WTC11 (cell line): ENCODE measurements at regions not wholly inside any gene's neighbourhood (a gene's known extent, or its start where the extent isn't known, plus 50 kb on each side); places are given as distances from the start of the nearest gene placed in this dataset.
"Not testable (repeated sequence)": the region's sequence is repeated elsewhere in the genome, so short reads cannot be mapped to it uniquely, and the experiment has no call there.

ENCODE experiments used
- ATAC-seq: fragments of 200-7000 bp; cut with Tn5 transposase; 2 replicates; pipeline ENCODE4 v1.10.0; 2021; ENCODE audit warnings: mild to moderate bottlenecking, moderate library complexity
- CTCF ChIA-PET: fragments of 300-600 bp; sonication (Branson Sonifier 250); formaldehyde crosslinking; loops from one replicate; lab custom pipeline; 2021; ENCODE audit warnings: antibody characterized with exemption; lab: Charles Lee
- POLR2A ChIA-PET: fragments of 350-600 bp; sonication (Branson Sonifier 250); formaldehyde crosslinking; loops from one replicate; lab custom pipeline; 2021; ENCODE audit warnings: antibody characterized with exemption; lab: Charles Lee
- DNase-seq: peaks from one replicate; pipeline ENCODE4 v3.0.0; 2021; ENCODE audit warnings: low spot score
- H3K27ac Mint-ChIP-seq: 2 replicates; pipeline ENCODE4 v1.8.0; 2021; ENCODE audit warnings: mixed read lengths
- H3K27me3 Mint-ChIP-seq: 2 replicates; pipeline ENCODE4 v1.8.0; 2021; ENCODE audit warnings: low read depth, mild to moderate bottlenecking, moderate library complexity, mixed read lengths
- H3K36me3 Mint-ChIP-seq: 2 replicates; pipeline ENCODE4 v1.8.0; 2021; ENCODE audit warnings: mixed read lengths
- H3K4me1 Mint-ChIP-seq: 2 replicates; pipeline ENCODE4 v1.8.0; 2022; ENCODE audit warnings: mixed read lengths
- H3K4me3 Mint-ChIP-seq: 2 replicates; pipeline ENCODE4 v1.8.0; 2021; ENCODE audit warnings: mild to moderate bottlenecking, moderate library complexity, mixed read lengths
- H3K9me3 Mint-ChIP-seq: 2 replicates; pipeline ENCODE4 v1.8.0; 2021; ENCODE audit warnings: mixed read lengths
- ELF4 ChIP-seq: sonication (generic); formaldehyde crosslinking; IDR thresholded peaks from 2 replicates; pipeline ENCODE4 v1.8.1; 2022; ENCODE audit warnings: low read depth, mild to moderate bottlenecking, moderate library complexity, missing genetic modification reagents
- EMX1 ChIP-seq: fragments of 250-450 bp; sonication (Bioruptor Pico); IDR thresholded peaks from 2 replicates; pipeline ENCODE4 v1.8.0; 2021; ENCODE audit warnings: mild to moderate bottlenecking
- FOXK1 ChIP-seq: sonication (generic); formaldehyde crosslinking; IDR thresholded peaks from 2 replicates; pipeline ENCODE4 v1.8.0; 2022; ENCODE audit warnings: mild to moderate bottlenecking, moderate library complexity, missing genetic modification reagents
- NFATC4 ChIP-seq: fragments of 250-450 bp; sonication (Bioruptor Pico); IDR thresholded peaks from 2 replicates; pipeline ENCODE4 v1.9.0; 2021; ENCODE audit warnings: mild to moderate bottlenecking
- NFYB ChIP-seq: sonication (generic); formaldehyde crosslinking; conservative IDR thresholded peaks from 2 replicates; pipeline ENCODE4 v1.8.0; 2022; ENCODE audit warnings: low read depth, missing genetic modification reagents
- NR2C2 ChIP-seq: sonication (generic); formaldehyde crosslinking; IDR thresholded peaks from 2 replicates; pipeline ENCODE4 v1.8.0; 2022; ENCODE audit warnings: mild to moderate bottlenecking, missing genetic modification reagents
- OVOL2 ChIP-seq: fragments of 250-450 bp; sonication (Bioruptor Pico); IDR thresholded peaks from 2 replicates; pipeline ENCODE4 v1.9.0; 2021; ENCODE audit warnings: mild to moderate bottlenecking, borderline replicate concordance
- RORB ChIP-seq: fragments of 250-450 bp; sonication (Bioruptor Pico); IDR thresholded peaks from 2 replicates; pipeline ENCODE4 v1.9.0; 2021; ENCODE audit warnings: mild to moderate bottlenecking
- TCF7 ChIP-seq: sonication (generic); formaldehyde crosslinking; IDR thresholded peaks from 2 replicates; pipeline ENCODE4 v1.8.0; 2022; ENCODE audit warnings: mild to moderate bottlenecking, low read depth, missing genetic modification reagents, moderate library complexity
- ZNF219 ChIP-seq: sonication (generic); formaldehyde crosslinking; IDR thresholded peaks from 2 replicates; pipeline ENCODE4 v1.8.0; 2023; ENCODE audit warnings: missing genetic modification reagents, mild to moderate bottlenecking, borderline replicate concordance
- ZNF396 ChIP-seq: fragments of 250-450 bp; sonication (Bioruptor Pico); IDR thresholded peaks from 2 replicates; pipeline ENCODE4 v1.8.0; 2021; ENCODE audit warnings: mild to moderate bottlenecking, moderate library complexity, borderline replicate concordance
- ZNF416 ChIP-seq: fragments of 250-450 bp; sonication (Bioruptor Pico); IDR thresholded peaks from 2 replicates; pipeline ENCODE4 v1.9.0; 2021; ENCODE audit warnings: mild to moderate bottlenecking, inconsistent platforms
- TF ChIP-seq, protein P1 (sequence below): sonication (generic); formaldehyde crosslinking; IDR thresholded peaks from 2 replicates; pipeline ENCODE4 v1.8.1; 2023; ENCODE audit warnings: mild to moderate bottlenecking, missing genetic modification reagents
- TF ChIP-seq, protein P2 (sequence below): sonication (generic); formaldehyde crosslinking; IDR thresholded peaks from 2 replicates; pipeline ENCODE4 v1.8.1; 2022; ENCODE audit warnings: mild to moderate bottlenecking, moderate library complexity, missing genetic modification reagents
- TF ChIP-seq, protein P3 (sequence below): sonication (generic); formaldehyde crosslinking; IDR thresholded peaks from 2 replicates; pipeline ENCODE4 v1.8.0; 2023; ENCODE audit warnings: mild to moderate bottlenecking, missing genetic modification reagents
- TF ChIP-seq, protein P4 (sequence below): sonication (generic); formaldehyde crosslinking; IDR thresholded peaks from 2 replicates; pipeline ENCODE4 v1.8.0; 2023; ENCODE audit warnings: missing genetic modification reagents, mild to moderate bottlenecking, borderline replicate concordance
- TF ChIP-seq, protein P5 (sequence below): fragments of 250-450 bp; sonication (Bioruptor Pico); IDR thresholded peaks from 2 replicates; pipeline ENCODE4 v1.9.0; 2021; ENCODE audit warnings: mild to moderate bottlenecking
- TF ChIP-seq, protein P6 (sequence below): sonication (generic); formaldehyde crosslinking; IDR thresholded peaks from 2 replicates; pipeline ENCODE4 v1.8.1; 2022; ENCODE audit warnings: mild to moderate bottlenecking, missing genetic modification reagents, moderate library complexity, borderline replicate concordance

DNA sequence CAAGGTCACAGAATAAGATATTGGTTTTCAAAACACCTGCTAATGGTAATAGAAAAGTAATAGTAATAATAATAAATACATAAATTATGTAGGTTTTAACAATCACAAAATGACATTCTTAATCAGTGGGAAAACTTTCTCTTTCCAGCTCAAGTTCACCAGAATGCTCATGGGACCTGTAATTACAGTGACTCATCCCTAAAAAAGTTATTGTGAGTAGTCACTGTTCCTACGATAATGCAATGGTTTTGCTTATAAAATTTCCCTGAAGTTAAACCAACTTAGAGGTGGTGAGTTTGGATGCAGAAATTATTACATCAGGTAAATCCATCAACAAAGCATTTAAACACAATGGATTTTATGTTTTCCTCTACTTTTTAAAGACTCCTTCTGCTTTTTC, 502.3 kb downstream of the PID1 start:
- Mint-ChIP-seq H3K27me3 (no peaks in the 10 kb centered on the region), H3K4me3 (no peak overlapping the region), H3K9me3 (peaks cover 24% of the 10 kb centered on the region), H3K4me1 (no peaks in the 10 kb centered on the region), H3K36me3 (no peaks in the 10 kb centered on the region), H3K27ac (no peak overlapping the region)
- ChIA-PET POLR2A (no interaction called here), CTCF (no interaction called here)
- ATAC-seq (no peak), DNase-seq (no peak)
- TF ChIP-seq ELF4 (CRISPR knock-in tag): no peak
- TF ChIP-seq ZNF396: no peak
- TF ChIP-seq, protein P1, sequence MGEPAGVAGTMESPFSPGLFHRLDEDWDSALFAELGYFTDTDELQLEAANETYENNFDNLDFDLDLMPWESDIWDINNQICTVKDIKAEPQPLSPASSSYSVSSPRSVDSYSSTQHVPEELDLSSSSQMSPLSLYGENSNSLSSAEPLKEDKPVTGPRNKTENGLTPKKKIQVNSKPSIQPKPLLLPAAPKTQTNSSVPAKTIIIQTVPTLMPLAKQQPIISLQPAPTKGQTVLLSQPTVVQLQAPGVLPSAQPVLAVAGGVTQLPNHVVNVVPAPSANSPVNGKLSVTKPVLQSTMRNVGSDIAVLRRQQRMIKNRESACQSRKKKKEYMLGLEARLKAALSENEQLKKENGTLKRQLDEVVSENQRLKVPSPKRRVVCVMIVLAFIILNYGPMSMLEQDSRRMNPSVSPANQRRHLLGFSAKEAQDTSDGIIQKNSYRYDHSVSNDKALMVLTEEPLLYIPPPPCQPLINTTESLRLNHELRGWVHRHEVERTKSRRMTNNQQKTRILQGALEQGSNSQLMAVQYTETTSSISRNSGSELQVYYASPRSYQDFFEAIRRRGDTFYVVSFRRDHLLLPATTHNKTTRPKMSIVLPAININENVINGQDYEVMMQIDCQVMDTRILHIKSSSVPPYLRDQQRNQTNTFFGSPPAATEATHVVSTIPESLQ: no peak
- TF ChIP-seq, protein P2, sequence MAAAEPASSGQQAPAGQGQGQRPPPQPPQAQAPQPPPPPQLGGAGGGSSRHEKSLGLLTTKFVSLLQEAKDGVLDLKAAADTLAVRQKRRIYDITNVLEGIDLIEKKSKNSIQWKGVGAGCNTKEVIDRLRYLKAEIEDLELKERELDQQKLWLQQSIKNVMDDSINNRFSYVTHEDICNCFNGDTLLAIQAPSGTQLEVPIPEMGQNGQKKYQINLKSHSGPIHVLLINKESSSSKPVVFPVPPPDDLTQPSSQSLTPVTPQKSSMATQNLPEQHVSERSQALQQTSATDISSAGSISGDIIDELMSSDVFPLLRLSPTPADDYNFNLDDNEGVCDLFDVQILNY (CRISPR knock-in tag): no peak
- TF ChIP-seq EMX1: no peak
- TF ChIP-seq TCF7 (CRISPR knock-in tag): no peak
- no peak for TF ChIP-seq FOXK1

DNA sequence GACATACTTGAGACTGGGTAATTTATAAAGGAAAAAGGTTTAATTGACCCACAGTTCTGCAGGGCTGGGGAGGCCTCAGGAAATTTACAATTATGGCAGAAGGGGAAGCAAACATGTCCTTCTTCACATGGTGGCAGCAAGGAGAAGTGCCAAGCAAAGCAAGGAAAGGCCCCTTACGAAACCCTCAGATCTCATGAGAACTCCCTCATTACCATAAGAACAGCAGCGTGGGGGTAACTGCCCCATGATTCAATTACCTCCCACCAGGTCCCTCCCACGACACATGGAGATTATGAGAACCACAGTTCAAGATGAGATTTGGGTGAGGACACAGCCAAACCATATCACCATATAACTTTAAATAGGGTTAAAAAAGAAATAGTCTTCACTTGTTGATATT, 502.9 kb downstream of the PID1 start:
- H3K4me3 Mint-ChIP-seq, H3K27me3 Mint-ChIP-seq, DNase-seq, ATAC-seq, H3K4me1 Mint-ChIP-seq, H3K27ac Mint-ChIP-seq, H3K36me3 Mint-ChIP-seq, CTCF ChIA-PET, POLR2A ChIA-PET: not testable (repeated sequence)
- H3K9me3 Mint-ChIP-seq: peaks cover 24% of the 10 kb centered on the region

DNA sequence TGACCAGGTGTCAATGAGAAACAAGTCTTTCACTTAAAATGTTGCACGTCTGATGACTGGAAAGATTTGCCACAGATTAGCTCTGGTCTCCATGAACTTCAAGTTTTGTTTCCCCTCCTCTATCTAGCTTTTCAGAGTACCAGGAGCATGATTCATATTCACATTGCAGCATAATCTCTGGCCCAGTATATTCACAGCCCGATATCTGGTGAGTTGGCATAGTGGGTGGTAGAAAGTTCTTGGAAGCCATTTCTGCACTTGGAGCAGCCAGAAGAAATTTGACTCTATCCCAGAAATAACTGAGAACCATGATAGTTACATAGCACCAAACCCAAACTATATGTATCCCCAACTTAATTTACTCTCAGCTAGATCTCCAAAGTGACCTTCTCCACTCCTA, 503.9 kb downstream of the PID1 start:
- ATAC-seq: no peak
- no peak overlapping the region for H3K4me3 Mint-ChIP-seq
- no peaks in the 10 kb centered on the region for H3K27me3 Mint-ChIP-seq
- H3K4me1 Mint-ChIP-seq: no peaks in the 10 kb centered on the region
- POLR2A ChIA-PET: no interaction called here
- CTCF ChIA-PET: no interaction called here
- DNase-seq: no peak
- no peaks in the 10 kb centered on the region for H3K36me3 Mint-ChIP-seq
- H3K27ac Mint-ChIP-seq: no peak overlapping the region
- peaks cover 24% of the 10 kb centered on the region for H3K9me3 Mint-ChIP-seq
- TF ChIP-seq ZNF416 (no peak), NR2C2 (no peak), RORB (CRISPR knock-in tag) (no peak), OVOL2 (CRISPR knock-in tag) (no peak), ZNF219 (CRISPR knock-in tag) (no peak), NFATC4 (CRISPR knock-in tag) (no peak), NFYB (no peak)
- TF ChIP-seq, protein P3, sequence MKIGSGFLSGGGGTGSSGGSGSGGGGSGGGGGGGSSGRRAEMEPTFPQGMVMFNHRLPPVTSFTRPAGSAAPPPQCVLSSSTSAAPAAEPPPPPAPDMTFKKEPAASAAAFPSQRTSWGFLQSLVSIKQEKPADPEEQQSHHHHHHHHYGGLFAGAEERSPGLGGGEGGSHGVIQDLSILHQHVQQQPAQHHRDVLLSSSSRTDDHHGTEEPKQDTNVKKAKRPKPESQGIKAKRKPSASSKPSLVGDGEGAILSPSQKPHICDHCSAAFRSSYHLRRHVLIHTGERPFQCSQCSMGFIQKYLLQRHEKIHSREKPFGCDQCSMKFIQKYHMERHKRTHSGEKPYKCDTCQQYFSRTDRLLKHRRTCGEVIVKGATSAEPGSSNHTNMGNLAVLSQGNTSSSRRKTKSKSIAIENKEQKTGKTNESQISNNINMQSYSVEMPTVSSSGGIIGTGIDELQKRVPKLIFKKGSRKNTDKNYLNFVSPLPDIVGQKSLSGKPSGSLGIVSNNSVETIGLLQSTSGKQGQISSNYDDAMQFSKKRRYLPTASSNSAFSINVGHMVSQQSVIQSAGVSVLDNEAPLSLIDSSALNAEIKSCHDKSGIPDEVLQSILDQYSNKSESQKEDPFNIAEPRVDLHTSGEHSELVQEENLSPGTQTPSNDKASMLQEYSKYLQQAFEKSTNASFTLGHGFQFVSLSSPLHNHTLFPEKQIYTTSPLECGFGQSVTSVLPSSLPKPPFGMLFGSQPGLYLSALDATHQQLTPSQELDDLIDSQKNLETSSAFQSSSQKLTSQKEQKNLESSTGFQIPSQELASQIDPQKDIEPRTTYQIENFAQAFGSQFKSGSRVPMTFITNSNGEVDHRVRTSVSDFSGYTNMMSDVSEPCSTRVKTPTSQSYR (CRISPR knock-in tag): no peak
- TF ChIP-seq, protein P4, sequence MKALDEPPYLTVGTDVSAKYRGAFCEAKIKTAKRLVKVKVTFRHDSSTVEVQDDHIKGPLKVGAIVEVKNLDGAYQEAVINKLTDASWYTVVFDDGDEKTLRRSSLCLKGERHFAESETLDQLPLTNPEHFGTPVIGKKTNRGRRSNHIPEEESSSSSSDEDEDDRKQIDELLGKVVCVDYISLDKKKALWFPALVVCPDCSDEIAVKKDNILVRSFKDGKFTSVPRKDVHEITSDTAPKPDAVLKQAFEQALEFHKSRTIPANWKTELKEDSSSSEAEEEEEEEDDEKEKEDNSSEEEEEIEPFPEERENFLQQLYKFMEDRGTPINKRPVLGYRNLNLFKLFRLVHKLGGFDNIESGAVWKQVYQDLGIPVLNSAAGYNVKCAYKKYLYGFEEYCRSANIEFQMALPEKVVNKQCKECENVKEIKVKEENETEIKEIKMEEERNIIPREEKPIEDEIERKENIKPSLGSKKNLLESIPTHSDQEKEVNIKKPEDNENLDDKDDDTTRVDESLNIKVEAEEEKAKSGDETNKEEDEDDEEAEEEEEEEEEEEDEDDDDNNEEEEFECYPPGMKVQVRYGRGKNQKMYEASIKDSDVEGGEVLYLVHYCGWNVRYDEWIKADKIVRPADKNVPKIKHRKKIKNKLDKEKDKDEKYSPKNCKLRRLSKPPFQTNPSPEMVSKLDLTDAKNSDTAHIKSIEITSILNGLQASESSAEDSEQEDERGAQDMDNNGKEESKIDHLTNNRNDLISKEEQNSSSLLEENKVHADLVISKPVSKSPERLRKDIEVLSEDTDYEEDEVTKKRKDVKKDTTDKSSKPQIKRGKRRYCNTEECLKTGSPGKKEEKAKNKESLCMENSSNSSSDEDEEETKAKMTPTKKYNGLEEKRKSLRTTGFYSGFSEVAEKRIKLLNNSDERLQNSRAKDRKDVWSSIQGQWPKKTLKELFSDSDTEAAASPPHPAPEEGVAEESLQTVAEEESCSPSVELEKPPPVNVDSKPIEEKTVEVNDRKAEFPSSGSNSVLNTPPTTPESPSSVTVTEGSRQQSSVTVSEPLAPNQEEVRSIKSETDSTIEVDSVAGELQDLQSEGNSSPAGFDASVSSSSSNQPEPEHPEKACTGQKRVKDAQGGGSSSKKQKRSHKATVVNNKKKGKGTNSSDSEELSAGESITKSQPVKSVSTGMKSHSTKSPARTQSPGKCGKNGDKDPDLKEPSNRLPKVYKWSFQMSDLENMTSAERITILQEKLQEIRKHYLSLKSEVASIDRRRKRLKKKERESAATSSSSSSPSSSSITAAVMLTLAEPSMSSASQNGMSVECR: no peak
- TF ChIP-seq, protein P2 (CRISPR knock-in tag): no peak
- TF ChIP-seq, protein P5, sequence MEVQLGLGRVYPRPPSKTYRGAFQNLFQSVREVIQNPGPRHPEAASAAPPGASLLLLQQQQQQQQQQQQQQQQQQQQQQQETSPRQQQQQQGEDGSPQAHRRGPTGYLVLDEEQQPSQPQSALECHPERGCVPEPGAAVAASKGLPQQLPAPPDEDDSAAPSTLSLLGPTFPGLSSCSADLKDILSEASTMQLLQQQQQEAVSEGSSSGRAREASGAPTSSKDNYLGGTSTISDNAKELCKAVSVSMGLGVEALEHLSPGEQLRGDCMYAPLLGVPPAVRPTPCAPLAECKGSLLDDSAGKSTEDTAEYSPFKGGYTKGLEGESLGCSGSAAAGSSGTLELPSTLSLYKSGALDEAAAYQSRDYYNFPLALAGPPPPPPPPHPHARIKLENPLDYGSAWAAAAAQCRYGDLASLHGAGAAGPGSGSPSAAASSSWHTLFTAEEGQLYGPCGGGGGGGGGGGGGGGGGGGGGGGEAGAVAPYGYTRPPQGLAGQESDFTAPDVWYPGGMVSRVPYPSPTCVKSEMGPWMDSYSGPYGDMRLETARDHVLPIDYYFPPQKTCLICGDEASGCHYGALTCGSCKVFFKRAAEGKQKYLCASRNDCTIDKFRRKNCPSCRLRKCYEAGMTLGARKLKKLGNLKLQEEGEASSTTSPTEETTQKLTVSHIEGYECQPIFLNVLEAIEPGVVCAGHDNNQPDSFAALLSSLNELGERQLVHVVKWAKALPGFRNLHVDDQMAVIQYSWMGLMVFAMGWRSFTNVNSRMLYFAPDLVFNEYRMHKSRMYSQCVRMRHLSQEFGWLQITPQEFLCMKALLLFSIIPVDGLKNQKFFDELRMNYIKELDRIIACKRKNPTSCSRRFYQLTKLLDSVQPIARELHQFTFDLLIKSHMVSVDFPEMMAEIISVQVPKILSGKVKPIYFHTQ (CRISPR knock-in tag): no peak
- TF ChIP-seq, protein P6, sequence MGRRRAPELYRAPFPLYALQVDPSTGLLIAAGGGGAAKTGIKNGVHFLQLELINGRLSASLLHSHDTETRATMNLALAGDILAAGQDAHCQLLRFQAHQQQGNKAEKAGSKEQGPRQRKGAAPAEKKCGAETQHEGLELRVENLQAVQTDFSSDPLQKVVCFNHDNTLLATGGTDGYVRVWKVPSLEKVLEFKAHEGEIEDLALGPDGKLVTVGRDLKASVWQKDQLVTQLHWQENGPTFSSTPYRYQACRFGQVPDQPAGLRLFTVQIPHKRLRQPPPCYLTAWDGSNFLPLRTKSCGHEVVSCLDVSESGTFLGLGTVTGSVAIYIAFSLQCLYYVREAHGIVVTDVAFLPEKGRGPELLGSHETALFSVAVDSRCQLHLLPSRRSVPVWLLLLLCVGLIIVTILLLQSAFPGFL (CRISPR knock-in tag): no peak
